SJCRH30 (cell line): ENCODE measurements at regions not wholly inside any gene's neighbourhood (a gene's known extent, or its start where the extent isn't known, plus 50 kb on each side); places are given as distances from the start of the nearest gene placed in this dataset.
"Not testable (repeated sequence)": the region's sequence is repeated elsewhere in the genome, so short reads cannot be mapped to it uniquely, and the experiment has no call there.

Experiments used
- DNase-seq, 2 experiments: peaks; one replicate each; pipeline ENCODE4 v3.0.0-alpha.2; 2015 to 2020
- H3K27ac ChIP-seq: fragments of 250-450 bp; sonication (Bioruptor Pico); 2 replicates; pipeline ENCODE4 v1.5.1; 2020; ENCODE audit warnings: mild to moderate bottlenecking, moderate library complexity
- H3K27me3 ChIP-seq: fragments of 250-450 bp; sonication (Bioruptor Pico); 2 replicates; pipeline ENCODE4 v1.5.1; 2020; ENCODE audit warnings: mild to moderate bottlenecking, moderate library complexity
- H3K36me3 ChIP-seq: fragments of 250-450 bp; sonication (Bioruptor Pico); 2 replicates; pipeline ENCODE4 v1.5.1; 2020; ENCODE audit warnings: mild to moderate bottlenecking, moderate library complexity
- H3K4me1 ChIP-seq: fragments of 250-450 bp; sonication (Bioruptor Pico); 2 replicates; pipeline ENCODE4 v1.5.1; 2020; ENCODE audit warnings: mild to moderate bottlenecking, moderate library complexity
- H3K4me3 ChIP-seq: fragments of 250-450 bp; sonication (Bioruptor Pico); 2 replicates; pipeline ENCODE4 v1.5.1; 2020; ENCODE audit warnings: mild to moderate bottlenecking, moderate library complexity
- H3K9me3 ChIP-seq: fragments of 250-450 bp; sonication (Bioruptor Pico); replicated peaks from 2 replicates; pipeline ENCODE4 v1.5.1; 2020; ENCODE audit warnings: mild to moderate bottlenecking, moderate library complexity

GRCh38 chr1:196060539-196060938 lies 547.7 kb downstream of the KCNT2 start:
- no peak for DNase-seq
- Histone ChIP-seq H3K9me3 (no peaks in the 10 kb centered on the region), H3K4me1 (no peaks in the 10 kb centered on the region), H3K27me3 (no peaks in the 10 kb centered on the region), H3K27ac (no peak overlapping the region), H3K36me3 (no peaks in the 10 kb centered on the region), H3K4me3 (no peak overlapping the region)

DNA sequence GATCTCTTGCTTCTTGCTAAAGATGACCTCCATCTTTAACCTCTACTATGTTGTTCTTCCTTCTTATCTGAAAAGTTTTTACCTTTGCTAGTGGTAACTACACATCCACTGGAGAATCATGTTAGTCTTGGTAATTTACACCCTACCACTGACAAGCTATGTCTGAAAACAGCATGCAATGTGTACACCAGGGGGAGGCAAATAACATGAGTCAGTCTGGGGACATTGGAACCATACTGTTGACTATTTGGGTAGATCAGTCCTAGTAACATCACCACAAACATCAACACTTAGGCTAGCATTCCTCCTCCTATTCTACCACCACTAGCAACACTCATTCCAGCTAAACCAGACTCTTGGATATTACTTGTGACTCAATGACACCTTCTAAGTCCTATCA lies 549.0 kb downstream of the KCNT2 start:
- H3K4me1 ChIP-seq, result no peaks in the 10 kb centered on the region
- no peak for DNase-seq
- H3K27me3 ChIP-seq, result no peaks in the 10 kb centered on the region
- H3K4me3 ChIP-seq, result no peak overlapping the region
- H3K36me3 ChIP-seq, result no peaks in the 10 kb centered on the region
- no peak overlapping the region for H3K27ac ChIP-seq
- no peaks in the 10 kb centered on the region for H3K9me3 ChIP-seq

- peak; percentile 4 to 15 for DNase-seq
- Histone ChIP-seq H3K9me3 (no peaks in the 10 kb centered on the region), H3K36me3 (no peaks in the 10 kb centered on the region), H3K27me3 (no peaks in the 10 kb centered on the region), H3K27ac (no peak overlapping the region), H3K4me3 (no peak overlapping the region), H3K4me1 (no peaks in the 10 kb centered on the region)
These were observed 551.3 kb downstream of the KCNT2 start for GRCh38 chr1:196056966-196057365.

GRCh38 chr1:196049407-196049806 lies 558.8 kb downstream of the KCNT2 start:
- DNase-seq, result no peak
- no peak overlapping the region for H3K4me3 ChIP-seq

GRCh38 chr1:196043268-196043667 lies 565.0 kb downstream of the KCNT2 start:
- H3K27ac ChIP-seq, result no peak overlapping the region
- no peaks in the 10 kb centered on the region for H3K4me1 ChIP-seq
- DNase-seq, result no peak
- H3K27me3 ChIP-seq, result no peaks in the 10 kb centered on the region
- H3K9me3 ChIP-seq, result no peaks in the 10 kb centered on the region
- no peak overlapping the region for H3K4me3 ChIP-seq
- H3K36me3 ChIP-seq, result no peaks in the 10 kb centered on the region

More at GRCh38 chr1:196049407-196049806, 558.8 kb downstream of the KCNT2 start:
- Histone ChIP-seq H3K9me3 (no peaks in the 10 kb centered on the region), H3K27me3 (no peaks in the 10 kb centered on the region), H3K36me3 (no peaks in the 10 kb centered on the region), H3K4me1 (no peaks in the 10 kb centered on the region), H3K27ac (no peak overlapping the region)

- no peak overlapping the region for H3K27ac ChIP-seq
- no peak for DNase-seq
- no peaks in the 10 kb centered on the region for H3K27me3 ChIP-seq
These were observed 574.0 kb downstream of the KCNT2 start for GRCh38 chr1:196034080-196034706.

DNA sequence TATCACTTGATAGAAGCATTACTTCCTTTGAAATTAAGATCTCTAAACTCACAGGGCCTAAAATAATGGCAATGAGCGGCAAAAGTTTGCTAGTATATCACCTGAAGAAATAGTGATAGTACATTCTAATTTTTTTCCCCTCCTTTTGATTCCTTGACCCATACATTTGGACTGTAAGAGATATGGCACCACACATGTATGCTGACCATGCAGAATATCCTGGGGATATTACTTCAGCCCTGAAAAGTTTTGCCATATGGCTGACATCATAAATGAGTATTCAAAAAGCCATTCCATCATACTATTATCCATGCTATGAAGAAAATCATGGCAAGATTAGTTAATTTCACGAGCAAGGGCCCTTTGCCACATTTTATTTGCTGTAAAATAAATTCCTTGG lies 576.9 kb downstream of the KCNT2 start:
- H3K4me1 ChIP-seq, H3K9me3 ChIP-seq, H3K27ac ChIP-seq, H3K4me3 ChIP-seq, DNase-seq, H3K36me3 ChIP-seq, H3K27me3 ChIP-seq: not testable (repeated sequence)

More at GRCh38 chr1:196034080-196034706, 574.0 kb downstream of the KCNT2 start:
- Histone ChIP-seq H3K4me3 (no peak overlapping the region), H3K4me1 (no peaks in the 10 kb centered on the region), H3K36me3 (no peaks in the 10 kb centered on the region), H3K9me3 (no peaks in the 10 kb centered on the region)

DNA sequence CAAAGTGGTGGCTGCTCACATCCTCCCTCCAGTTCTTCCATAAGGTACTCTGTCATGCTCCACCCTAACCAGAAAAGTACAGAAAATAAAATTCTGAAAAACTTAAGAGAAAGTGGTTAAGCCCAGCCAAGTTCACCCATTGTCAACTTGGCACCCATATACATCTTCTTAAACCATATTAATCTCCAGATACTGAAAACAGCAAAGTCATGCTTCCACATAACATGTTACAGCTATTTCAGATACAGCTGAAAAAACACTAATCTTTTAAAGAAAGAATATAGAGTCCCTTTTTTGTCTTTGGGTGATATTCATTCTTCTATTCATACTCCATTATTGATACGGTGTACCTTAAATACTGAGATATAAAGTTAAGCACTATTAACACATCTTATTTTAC lies 577.8 kb downstream of the KCNT2 start:
- H3K4me3 ChIP-seq, result no peak overlapping the region
- no peak for DNase-seq
- no peaks in the 10 kb centered on the region for H3K9me3 ChIP-seq
- no peaks in the 10 kb centered on the region for H3K36me3 ChIP-seq
- no peaks in the 10 kb centered on the region for H3K4me1 ChIP-seq
- no peaks in the 10 kb centered on the region for H3K27me3 ChIP-seq
- H3K27ac ChIP-seq, result no peak overlapping the region

GRCh38 chr1:196029410-196029809 lies 578.8 kb downstream of the KCNT2 start:
- H3K36me3 ChIP-seq, result no peaks in the 10 kb centered on the region
- H3K27ac ChIP-seq, result no peak overlapping the region
- H3K27me3 ChIP-seq, result no peaks in the 10 kb centered on the region
- no peak for DNase-seq
- no peaks in the 10 kb centered on the region for H3K9me3 ChIP-seq
- H3K4me3 ChIP-seq, result no peak overlapping the region
- no peaks in the 10 kb centered on the region for H3K4me1 ChIP-seq

- Histone ChIP-seq H3K27ac (no peak overlapping the region), H3K27me3 (no peaks in the 10 kb centered on the region), H3K36me3 (no peaks in the 10 kb centered on the region), H3K9me3 (no peaks in the 10 kb centered on the region), H3K4me1 (no peaks in the 10 kb centered on the region), H3K4me3 (no peak overlapping the region)
- no peak for DNase-seq
These were observed 581.1 kb downstream of the KCNT2 start for GRCh38 chr1:196027127-196027526.

DNA sequence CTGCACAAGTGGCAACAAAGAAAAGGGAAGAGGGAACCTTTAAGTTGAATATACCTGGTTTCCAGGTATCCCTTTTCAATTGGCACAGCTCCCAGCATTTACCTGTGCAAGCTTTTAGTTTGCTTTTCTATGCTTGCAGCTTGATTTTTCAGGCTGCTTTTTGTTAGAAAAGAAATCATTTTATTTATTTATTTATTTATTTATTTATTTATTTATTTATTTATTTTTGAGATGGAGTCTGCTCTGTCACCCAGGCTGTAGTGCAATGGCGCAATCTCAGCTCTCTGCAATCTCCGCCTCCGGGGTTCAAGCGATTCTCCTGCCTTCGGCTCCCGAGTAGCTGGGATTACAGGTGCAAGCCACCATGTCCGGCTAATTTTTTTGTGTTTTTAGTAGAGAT lies 587.1 kb downstream of the KCNT2 start:
- H3K27me3 ChIP-seq, H3K4me3 ChIP-seq, H3K4me1 ChIP-seq, H3K36me3 ChIP-seq, DNase-seq, H3K27ac ChIP-seq, H3K9me3 ChIP-seq: not testable (repeated sequence)

GRCh38 chr1:196009362-196009761 lies 598.9 kb downstream of the KCNT2 start:
- no peak for DNase-seq
- Histone ChIP-seq H3K9me3 (no peaks in the 10 kb centered on the region), H3K27me3 (no peaks in the 10 kb centered on the region), H3K4me3 (no peak overlapping the region), H3K4me1 (no peaks in the 10 kb centered on the region), H3K27ac (no peak overlapping the region), H3K36me3 (no peaks in the 10 kb centered on the region)

GRCh38 chr1:196007763-196008162 lies 600.5 kb downstream of the KCNT2 start:
- DNase-seq, result no peak
- H3K4me3 ChIP-seq, result no peak overlapping the region
- H3K9me3 ChIP-seq, result no peaks in the 10 kb centered on the region
- H3K27ac ChIP-seq, result no peak overlapping the region
- H3K27me3 ChIP-seq, result no peaks in the 10 kb centered on the region
- H3K4me1 ChIP-seq, result no peaks in the 10 kb centered on the region
- no peaks in the 10 kb centered on the region for H3K36me3 ChIP-seq

- Histone ChIP-seq H3K27ac (no peak overlapping the region), H3K27me3 (no peaks in the 10 kb centered on the region)
These were observed 602.8 kb downstream of the KCNT2 start for GRCh38 chr1:196005426-196005825.

DNA sequence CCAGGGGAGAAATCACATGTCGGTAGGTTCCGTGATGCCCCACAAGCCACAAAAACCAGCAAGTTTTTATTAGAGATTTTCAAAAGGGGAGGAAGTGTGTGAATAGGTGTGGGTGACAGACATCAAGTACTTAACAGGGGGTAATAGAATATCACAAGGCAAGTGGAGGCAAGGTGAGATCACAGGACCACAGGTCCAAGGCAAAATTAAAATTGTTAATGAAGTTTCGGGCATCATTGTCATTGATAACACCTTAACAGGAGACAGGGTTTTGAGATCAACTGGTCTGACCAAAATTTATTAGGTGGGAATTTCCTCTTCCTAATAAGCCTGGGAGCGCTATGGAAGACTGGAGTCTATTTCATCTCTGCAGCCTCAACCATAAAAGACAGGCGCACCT lies 603.9 kb downstream of the KCNT2 start:
- DNase-seq, H3K4me1 ChIP-seq, H3K27me3 ChIP-seq, H3K36me3 ChIP-seq, H3K4me3 ChIP-seq, H3K27ac ChIP-seq, H3K9me3 ChIP-seq: not testable (repeated sequence)

More at GRCh38 chr1:196005426-196005825, 602.8 kb downstream of the KCNT2 start:
- H3K4me1 ChIP-seq, result no peaks in the 10 kb centered on the region
- no peaks in the 10 kb centered on the region for H3K36me3 ChIP-seq
- DNase-seq, result no peak
- no peak overlapping the region for H3K4me3 ChIP-seq
- no peaks in the 10 kb centered on the region for H3K9me3 ChIP-seq

- H3K27ac ChIP-seq, result no peak overlapping the region
- no peak for DNase-seq
- H3K27me3 ChIP-seq, result no peaks in the 10 kb centered on the region
- no peaks in the 10 kb centered on the region for H3K4me1 ChIP-seq
- H3K4me3 ChIP-seq, result no peak overlapping the region
- no peaks in the 10 kb centered on the region for H3K36me3 ChIP-seq
- no peaks in the 10 kb centered on the region for H3K9me3 ChIP-seq
These were observed 605.3 kb downstream of the KCNT2 start for GRCh38 chr1:196002906-196003305.
